Smooth muscle cell (in vitro differentiated cells): ENCODE measurements at regions not wholly inside any gene's neighbourhood (a gene's known extent, or its start where the extent isn't known, plus 50 kb on each side); places are given as distances from the start of the nearest gene placed in this dataset.

Source experiments
- DNase-seq: peaks from one replicate; lab custom pipeline; 2025; ENCODE audit not compliant: unreplicated experiment; lab: John Stamatoyannopoulos, UW
- H2AFZ ChIP-seq: fragments of 200-600 bp; sonication (generic); 2 replicates; pipeline ENCODE4 v1.6.0; 2016; ENCODE audit warnings: antibody characterized with exemption, low read depth, mild to moderate bottlenecking
- H3F3A ChIP-seq: fragments of 200-600 bp; sonication (generic); 2 replicates; pipeline ENCODE4 v1.6.0; 2017; ENCODE audit warnings: antibody characterized with exemption, low read depth
- H3K27ac ChIP-seq: fragments of 200-600 bp; sonication (generic); 2 replicates; pipeline ENCODE4 v1.5.1; 2016; ENCODE audit warnings: low read depth, mild to moderate bottlenecking
- H3K27me3 ChIP-seq: fragments of 200-600 bp; sonication (generic); 2 replicates; pipeline ENCODE4 v1.6.1; 2016; ENCODE audit warnings: low read depth, mild to moderate bottlenecking
- H3K36me3 ChIP-seq: fragments of 200-600 bp; sonication (generic); 2 replicates; pipeline ENCODE4 v1.5.1; 2016; ENCODE audit warnings: low read depth
- H3K4me1 ChIP-seq: fragments of 200-600 bp; sonication (generic); 2 replicates; pipeline ENCODE4 v1.5.1; 2016; ENCODE audit warnings: low read depth
- H3K4me2 ChIP-seq: fragments of 200-600 bp; sonication (generic); 2 replicates; pipeline ENCODE4 v1.6.0; 2016; ENCODE audit warnings: mild to moderate bottlenecking
- H3K4me3 ChIP-seq: fragments of 200-600 bp; sonication (generic); 2 replicates; pipeline ENCODE4 v1.5.1; 2016; ENCODE audit warnings: mild to moderate bottlenecking
- H3K79me2 ChIP-seq: fragments of 200-600 bp; sonication (generic); 2 replicates; pipeline ENCODE4 v1.6.0; 2016; ENCODE audit warnings: low read depth, mild to moderate bottlenecking
- H3K9ac ChIP-seq: fragments of 200-600 bp; sonication (generic); 2 replicates; pipeline ENCODE4 v1.6.0; 2016; ENCODE audit warnings: low read depth
- H3K9me3 ChIP-seq: fragments of 200-600 bp; sonication (generic); replicated peaks from 2 replicates; pipeline ENCODE4 v1.5.1; 2016; ENCODE audit warnings: low read depth
- H4K20me1 ChIP-seq: fragments of 200-600 bp; sonication (generic); 2 replicates; pipeline ENCODE4 v1.6.0; 2016; ENCODE audit warnings: low read depth
- CTCF ChIP-seq: fragments of 200-600 bp; sonication (generic); IDR thresholded peaks from 2 replicates; pipeline ENCODE4 v1.5.1; 2017; ENCODE audit warnings: borderline replicate concordance, mild to moderate bottlenecking, antibody characterized with exemption; ENCODE audit not compliant: insufficient read depth, poor library complexity, severe bottlenecking
- WGBS: methylation state at CpG from one replicate; pipeline ENCODE4 v1.1.7; 2016; ENCODE audit warnings: low lambda C conversion rate; 5-methylcytosine and 5-hydroxymethylcytosine counted together

- Histone ChIP-seq H3K79me2 (no peaks in the 10 kb centered on the region), H3F3A (no peaks in the 10 kb centered on the region), H3K36me3 (no peaks in the 10 kb centered on the region), H3K9me3 (no peaks in the 10 kb centered on the region), H4K20me1 (no peaks in the 10 kb centered on the region), H3K4me2 (no peak overlapping the region), H3K4me3 (no peak overlapping the region), H3K27me3 (no peaks in the 10 kb centered on the region), H3K27ac (no peak overlapping the region), H2AFZ (no peak overlapping the region), H3K9ac (no peak overlapping the region), H3K4me1 (peaks cover 15% of the 10 kb centered on the region)
- no peak for TF ChIP-seq CTCF
- no peak for DNase-seq
- WGBS = 89% methylated on average over 1 of the region's 1 CpG
These were observed 552.4 kb upstream of the PCDH15 start for GRCh38 chr10:55353414-55353813.

GRCh38 chr10:55351431-55351830, 550.4 kb upstream of the PCDH15 start:
- Histone ChIP-seq H3K4me1 (peaks cover 22% of the 10 kb centered on the region), H3K9me3 (no peaks in the 10 kb centered on the region), H3K4me2 (no peak overlapping the region), H2AFZ (no peak overlapping the region), H3K79me2 (no peaks in the 10 kb centered on the region), H4K20me1 (no peaks in the 10 kb centered on the region), H3K27ac (no peak overlapping the region), H3K36me3 (no peaks in the 10 kb centered on the region), H3F3A (no peaks in the 10 kb centered on the region), H3K9ac (no peak overlapping the region), H3K27me3 (no peaks in the 10 kb centered on the region), H3K4me3 (no peak overlapping the region)
- DNase-seq = no peak
- 62% methylated on average over 2 of the region's 2 CpGs for WGBS
- TF ChIP-seq CTCF = no peak

GRCh38 chr10:55348534-55348933, 547.5 kb upstream of the PCDH15 start:
- Histone ChIP-seq H3K4me2 (no peak overlapping the region), H3K9me3 (no peaks in the 10 kb centered on the region), H3K79me2 (no peaks in the 10 kb centered on the region), H3F3A (no peaks in the 10 kb centered on the region), H3K4me1 (peaks cover 22% of the 10 kb centered on the region), H3K4me3 (no peak overlapping the region), H3K36me3 (no peaks in the 10 kb centered on the region), H3K27me3 (no peaks in the 10 kb centered on the region), H2AFZ (no peak overlapping the region), H3K27ac (no peak overlapping the region), H3K9ac (no peak overlapping the region), H4K20me1 (no peaks in the 10 kb centered on the region)
- no peak for TF ChIP-seq CTCF
- DNase-seq = no peak

- Histone ChIP-seq H3K4me3 (no peak overlapping the region), H3K27me3 (no peaks in the 10 kb centered on the region), H3K4me2 (no peak overlapping the region), H4K20me1 (no peaks in the 10 kb centered on the region), H3K9ac (no peak overlapping the region), H3K9me3 (no peaks in the 10 kb centered on the region), H3K79me2 (no peaks in the 10 kb centered on the region), H3F3A (peaks cover 3% of the 10 kb centered on the region), H3K36me3 (no peaks in the 10 kb centered on the region), H3K27ac (no peak overlapping the region), H3K4me1 (no peaks in the 10 kb centered on the region), H2AFZ (no peak overlapping the region)
- WGBS = 24% methylated on average over 1 of the region's 1 CpG
- no peak for DNase-seq
- TF ChIP-seq CTCF = no peak
These were observed 529.5 kb upstream of the PCDH15 start for GRCh38 chr10:55330486-55330885.
